HepG2 (cell line): ENCODE measurements at regions not wholly inside any gene's neighbourhood (a gene's known extent, or its start where the extent isn't known, plus 50 kb on each side); places are given as distances from the start of the nearest gene placed in this dataset.

Source experiments
- ATAC-seq: fragments of 200-7000 bp; cut with Tn5 transposase; 3 replicates; pipeline ENCODE4 v1.9.1; 2020; ENCODE audit warnings: mild to moderate bottlenecking, moderate library complexity
- BruUV-seq: library from RNA; stranded (reverse); fragments of 400-500 nt; replicated peaks from 2 replicates; lab custom pipeline; 2021; lab: Mats Ljungman, UMichigan
- CTCF ChIA-PET: fragments of 300-600 bp; formaldehyde crosslinking; extraction: SDS; loops from one replicate; lab custom pipeline; 2021; ENCODE audit warnings: low total read pairs, inconsistent platforms, low intra/inter-chr PET ratio; lab: Yijun Ruan, JAX
- POLR2A ChIA-PET: fragments of 350-600 bp; sonication (Branson Sonifier 250); formaldehyde crosslinking; loops from one replicate; lab custom pipeline; 2020; ENCODE audit warnings: antibody characterized with exemption, inconsistent platforms; lab: Yijun Ruan, JAX
- DNase-seq: peaks from one replicate; pipeline ENCODE4 v3.0.0-alpha.2; 2015; ENCODE audit warnings: low spot score
- FAIRE-seq: peaks from 3 replicates; lab custom pipeline; 2011; peaks lifted over from hg19 to GRCh38; lab: Jason Lieb, UNC
- H2AFZ ChIP-seq: one replicate; pipeline ENCODE4 v1.6.1; 2011; ENCODE audit warnings: low read length, inconsistent platforms
- H3K27ac ChIP-seq: fragments of 300-600 bp; 3 replicates; pipeline ENCODE4 v1.8.0; 2011; ENCODE audit warnings: mixed run types, mild to moderate bottlenecking, mixed read lengths, low read length, inconsistent platforms; ENCODE audit not compliant: insufficient read depth; ENCODE audit errors: extremely low read length
- H3K27me3 ChIP-seq, 2 experiments: fragments of 200-600 bp in 1 of 2; 2 replicates in 1 of 2; 3 replicates in 1 of 2; pipeline versions ENCODE4 v1.6.0 to v1.8.0; 2011; ENCODE audit warnings: low read length in 2 of 2, mild to moderate bottlenecking in 2 of 2, moderate library complexity in 2 of 2, inconsistent platforms in 1 of 2; ENCODE audit not compliant: insufficient read depth in 2 of 2, control insufficient read depth in 1 of 2
- H3K36me3 ChIP-seq, 2 experiments: fragments of 200-600 bp in 1 of 2; replicated peaks in 1 of 2; 2 replicates in 1 of 2; 3 replicates in 1 of 2; pipeline versions ENCODE4 v1.5.1 to v1.8.0; 2011; ENCODE audit warnings: low read length in 2 of 2, inconsistent platforms in 1 of 2; ENCODE audit not compliant: insufficient read depth in 2 of 2, control insufficient read depth in 1 of 2
- H3K4me1 ChIP-seq: 2 replicates; pipeline ENCODE4 v1.5.1; 2012; ENCODE audit warnings: low read length, inconsistent platforms; ENCODE audit not compliant: insufficient read depth
- H3K4me2 ChIP-seq: 2 replicates; pipeline ENCODE4 v1.6.0; 2011; ENCODE audit warnings: low read depth, low read length, inconsistent platforms
- H3K4me3 ChIP-seq, 3 experiments: fragments of 200-600 bp in 1 of 3; sonication (generic), shearing (Covaris generic) in 1 of 3; replicated peaks in 1 of 3; 2 replicates each; pipeline ENCODE4 v1.5.1; 2011 to 2016; ENCODE audit warnings: low read length in 3 of 3, inconsistent platforms in 2 of 3, low read depth in 2 of 3, mild to moderate bottlenecking in 2 of 3, control low read depth in 1 of 3, mixed read lengths in 1 of 3; ENCODE audit not compliant: insufficient read depth in 1 of 3
- H3K79me2 ChIP-seq: one replicate; pipeline ENCODE4 v1.6.1; 2011; ENCODE audit warnings: low read length, inconsistent platforms; ENCODE audit not compliant: insufficient read depth
- H3K9ac ChIP-seq: 2 replicates; pipeline ENCODE4 v1.6.0; 2011; ENCODE audit warnings: mild to moderate bottlenecking, low read depth, low read length, inconsistent platforms; ENCODE audit not compliant: insufficient read depth
- H3K9me3 ChIP-seq: 2 replicates; pipeline ENCODE4 v1.5.1; 2012; ENCODE audit warnings: mild to moderate bottlenecking, low read length
- H4K20me1 ChIP-seq: 2 replicates; pipeline ENCODE4 v1.6.0; 2011; ENCODE audit warnings: inconsistent platforms, mild to moderate bottlenecking, low read length, moderate library complexity; ENCODE audit not compliant: insufficient read depth
- GLMP ChIP-seq: sonication (generic); formaldehyde crosslinking; IDR thresholded peaks from 2 replicates; pipeline ENCODE4 v1.9.0; 2021; ENCODE audit warnings: missing genetic modification reagents, mild to moderate bottlenecking, borderline replicate concordance
- KAT7 ChIP-seq: IDR thresholded peaks from 2 replicates; pipeline ENCODE4 v1.6.1; 2018; ENCODE audit warnings: borderline replicate concordance, missing compliant biosample characterization
- NFKBIZ ChIP-seq: IDR thresholded peaks from 2 replicates; pipeline ENCODE4 v1.6.1; 2018; ENCODE audit warnings: missing genetic modification reagents, missing compliant biosample characterization
- TMF1 ChIP-seq: sonication (generic); formaldehyde crosslinking; IDR thresholded peaks from 2 replicates; pipeline ENCODE4 v1.8.1; 2022; ENCODE audit warnings: low read depth, missing genetic modification reagents
- ZBTB37 ChIP-seq: sonication (generic); formaldehyde crosslinking; IDR thresholded peaks from 2 replicates; pipeline ENCODE4 v1.4.0; 2020; ENCODE audit warnings: mild to moderate bottlenecking, missing genetic modification reagents
- ZBTB46 ChIP-seq: sonication (generic); formaldehyde crosslinking; IDR thresholded peaks from 2 replicates; pipeline ENCODE4 v1.4.0; 2020; ENCODE audit warnings: mild to moderate bottlenecking, missing genetic modification reagents, borderline replicate concordance
- ZMAT3 ChIP-seq: sonication (generic); formaldehyde crosslinking; conservative IDR thresholded peaks from 2 replicates; pipeline ENCODE4 v1.7.0; 2021; ENCODE audit warnings: missing genetic modification reagents
- ZNF224 ChIP-seq: sonication (generic); formaldehyde crosslinking; IDR thresholded peaks from 2 replicates; pipeline ENCODE4 v1.5.0; 2020; ENCODE audit warnings: mild to moderate bottlenecking, missing genetic modification reagents
- ZNF547 ChIP-seq: sonication (generic); formaldehyde crosslinking; IDR thresholded peaks from 2 replicates; pipeline ENCODE4 v1.5.1; 2020; ENCODE audit warnings: mild to moderate bottlenecking, missing genetic modification reagents
- ZNF549 ChIP-seq: sonication (generic); formaldehyde crosslinking; IDR thresholded peaks from 2 replicates; pipeline ENCODE4 v1.5.0; 2020; ENCODE audit warnings: missing genetic modification reagents
- ZNF883 ChIP-seq: sonication (generic); formaldehyde crosslinking; IDR thresholded peaks from 2 replicates; pipeline ENCODE4 v1.5.1; 2020; ENCODE audit warnings: mild to moderate bottlenecking, missing genetic modification reagents; ENCODE audit errors: not compliant biosample characterization
- whole genome bisulfite sequencing: methylation state at CpG from one replicate; pipeline ENCODE4 v1.1.6; 2017; ENCODE audit warnings: low lambda C conversion rate; 5-methylcytosine and 5-hydroxymethylcytosine counted together
- in situ Hi-C: cut with HindIII; loops from 2 replicates; pipeline ENCODE4 v1.10.0; 2017; ENCODE audit warnings: low pct_unique_long_range_greater_than_20kb; ENCODE audit not compliant: extremely low pct_ligation_motif_present
- intact Hi-C: fragments of 100-400 bp; cut with micrococcal nuclease; formaldehyde crosslinking; loops from one replicate; pipeline ENCODE4 v1.10.0; 2022; ENCODE audit not compliant: unreplicated experiment

DNA sequence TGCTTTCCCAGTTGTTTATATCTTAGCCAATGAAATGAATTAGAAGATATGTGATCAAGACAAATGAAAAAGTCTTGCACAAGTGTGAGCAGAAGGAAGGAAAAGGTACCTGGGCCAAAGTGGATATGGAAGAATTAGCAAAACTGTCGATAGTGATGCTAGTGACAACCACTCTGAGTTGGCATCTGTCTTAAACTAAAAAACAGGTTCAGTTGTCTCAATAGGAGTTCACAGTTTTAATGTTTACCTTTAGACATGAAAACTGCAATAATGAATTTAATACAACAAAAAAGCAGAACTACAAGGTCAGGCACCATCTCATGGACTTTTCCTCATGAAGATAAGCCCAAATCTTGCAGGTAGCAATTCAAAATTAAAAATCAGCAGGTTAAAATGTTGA lies 688.5 kb downstream of the EFNB2 start (continued):
- TF ChIP-seq ZNF549 (CRISPR knock-in tag), result no peak
- no peak for TF ChIP-seq ZNF547 (CRISPR knock-in tag)

GRCh38 chr13:105841286-105841685 lies 694.2 kb downstream of the EFNB2 start:
- in situ Hi-C loops, result no loop called here
- no peak overlapping the region for H3K9ac ChIP-seq
- no peaks in the 10 kb centered on the region for H3K9me3 ChIP-seq
- H4K20me1 ChIP-seq, result no peaks in the 10 kb centered on the region
- no peak overlapping the region for H3K27ac ChIP-seq
- H3K36me3 ChIP-seq, result no peaks in the 10 kb centered on the region
- intact Hi-C loops, result no loop called here
- no peak overlapping the region for H3K4me3 ChIP-seq
- FAIRE-seq (no peak), DNase-seq (no peak), ATAC-seq (no peak)
- no peaks in the 10 kb centered on the region for H3K4me1 ChIP-seq
- TF ChIP-seq ZBTB37 (CRISPR knock-in tag), result no peak
- no peak for TF ChIP-seq ZNF883 (CRISPR knock-in tag)
- TF ChIP-seq KAT7 (CRISPR knock-in tag), result no peak
- no peak for TF ChIP-seq ZMAT3 (CRISPR knock-in tag)
- no peak for TF ChIP-seq GLMP (CRISPR knock-in tag)
- no peak for TF ChIP-seq ZBTB46 (CRISPR knock-in tag)
- no peak for TF ChIP-seq TMF1 (CRISPR knock-in tag)
- TF ChIP-seq ZNF224 (CRISPR knock-in tag), result no peak
- no peak for TF ChIP-seq NFKBIZ (CRISPR knock-in tag)
- CTCF ChIA-PET, result no interaction called here
- WGBS, result 2% methylated on average over 3 of the region's 3 CpGs
- H3K27me3 ChIP-seq, result no peaks in the 10 kb centered on the region; a peak in 1 of 5 replicates
- no peaks in the 10 kb centered on the region for H3K79me2 ChIP-seq
- H3K4me2 ChIP-seq, result no peak overlapping the region
- no peak overlapping the region for H2AFZ ChIP-seq
- POLR2A ChIA-PET, result no interaction called here
- BruUV-seq, result no TSS peak
